ENCODE measurements at regions not wholly inside any gene's neighbourhood (a gene's known extent, or its start where the extent isn't known, plus 50 kb on each side); places are given as distances from the start of the nearest gene placed in this dataset.

DNA sequence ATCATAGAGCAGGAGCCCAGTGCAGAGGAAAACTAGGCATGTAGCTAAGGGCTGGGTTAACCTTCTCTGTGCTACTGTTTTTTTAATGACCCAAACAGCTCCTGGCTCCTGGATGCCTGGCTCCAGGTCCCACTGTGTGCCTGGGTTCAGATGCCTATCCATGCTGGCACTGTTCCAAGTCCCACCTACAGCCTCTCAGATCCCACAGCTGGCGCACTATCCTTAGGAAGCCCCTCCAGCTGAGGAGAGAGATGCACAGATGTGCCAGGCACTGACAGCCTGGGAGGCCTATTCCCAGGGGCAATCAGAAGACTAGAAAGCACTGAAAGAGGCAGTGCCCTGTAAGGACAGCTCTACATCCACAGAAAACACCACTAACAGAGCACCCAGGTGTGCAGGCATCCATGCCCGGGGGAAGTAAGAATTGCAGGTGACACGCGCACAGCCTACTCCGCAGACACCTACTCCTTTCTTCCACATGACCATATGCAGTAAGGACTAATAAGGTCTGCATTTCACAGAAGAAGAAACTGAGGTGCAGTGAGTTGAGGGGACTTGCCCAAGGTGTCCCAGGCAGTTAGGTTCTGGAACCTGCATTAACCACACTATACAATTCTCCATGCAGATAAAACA is 51.2 kb downstream of the PITPNM2 start:
- TF ChIP-seq CTCF (IDR thresholded peaks at IDR 0.05) (no peak), POLR2A (IDR thresholded peaks at IDR 0.05) (no peak)
